ENCODE measurements at regions not wholly inside any gene's neighbourhood (a gene's known extent, or its start where the extent isn't known, plus 50 kb on each side); places are given as distances from the start of the nearest gene placed in this dataset.

- no peaks in the 10 kb centered on the region for H3K9me3 Mint-ChIP-seq
- no peaks in the 10 kb centered on the region for H3K36me3 Mint-ChIP-seq
- no peak for TF ChIP-seq CTCF (conservative IDR thresholded peaks at IDR 0.05)
- H3K4me3 Mint-ChIP-seq, result no peak overlapping the region
- H3K4me1 Mint-ChIP-seq (ENCODE audit: unreplicated experiment), result no peaks in the 10 kb centered on the region
- H3K27me3 Mint-ChIP-seq, result peaks cover 29% of the 10 kb centered on the region
- DNase-seq (ENCODE audit: extremely low spot score, unreplicated experiment), result no peak
- no peak overlapping the region for H3K27ac Mint-ChIP-seq
These were observed 271.2 kb downstream of the CBLN1 start for GRCh38 chr16:49010396-49010795.

GRCh38 chr16:49009204-49009603 lies 272.4 kb downstream of the CBLN1 start:
- H3K36me3 Mint-ChIP-seq, result no peaks in the 10 kb centered on the region
- H3K27me3 Mint-ChIP-seq, result peaks cover 28% of the 10 kb centered on the region
- no peak for DNase-seq (ENCODE audit: extremely low spot score, unreplicated experiment)
- H3K4me1 Mint-ChIP-seq (ENCODE audit: unreplicated experiment), result no peaks in the 10 kb centered on the region
- H3K4me3 Mint-ChIP-seq, result no peak overlapping the region
- no peak for TF ChIP-seq CTCF (conservative IDR thresholded peaks at IDR 0.05)
- H3K27ac Mint-ChIP-seq, result no peak overlapping the region
- no peaks in the 10 kb centered on the region for H3K9me3 Mint-ChIP-seq

GRCh38 chr16:49003992-49004391 lies 277.6 kb downstream of the CBLN1 start:
- peaks cover 16% of the 10 kb centered on the region for H3K27me3 Mint-ChIP-seq
- H3K27ac Mint-ChIP-seq, result no peak overlapping the region
- no peak for TF ChIP-seq CTCF (conservative IDR thresholded peaks at IDR 0.05)
- no peaks in the 10 kb centered on the region for H3K9me3 Mint-ChIP-seq
- H3K36me3 Mint-ChIP-seq, result no peaks in the 10 kb centered on the region
- DNase-seq (ENCODE audit: extremely low spot score, unreplicated experiment), result no peak
- no peak overlapping the region for H3K4me3 Mint-ChIP-seq
- peaks cover 13% of the 10 kb centered on the region for H3K4me1 Mint-ChIP-seq (ENCODE audit: unreplicated experiment)

GRCh38 chr16:49003022-49003421 lies 278.6 kb downstream of the CBLN1 start:
- no peak for TF ChIP-seq CTCF (conservative IDR thresholded peaks at IDR 0.05)
- no peak for DNase-seq (ENCODE audit: extremely low spot score, unreplicated experiment)
- Mint-ChIP-seq H3K9me3 (no peaks in the 10 kb centered on the region), H3K4me3 (no peak overlapping the region), H3K4me1 (ENCODE audit: unreplicated experiment) (peaks cover 16% of the 10 kb centered on the region), H3K27ac (no peak overlapping the region), H3K36me3 (no peaks in the 10 kb centered on the region), H3K27me3 (peaks cover 19% of the 10 kb centered on the region)

- no peak overlapping the region for H3K4me3 Mint-ChIP-seq
- H3K27ac Mint-ChIP-seq, result no peak overlapping the region
- H3K27me3 Mint-ChIP-seq, result peaks cover 19% of the 10 kb centered on the region
- DNase-seq (ENCODE audit: extremely low spot score, unreplicated experiment), result no peak
- H3K36me3 Mint-ChIP-seq, result no peaks in the 10 kb centered on the region
- TF ChIP-seq CTCF (conservative IDR thresholded peaks at IDR 0.05), result peak; percentile 80
- H3K9me3 Mint-ChIP-seq, result no peaks in the 10 kb centered on the region
- H3K4me1 Mint-ChIP-seq (ENCODE audit: unreplicated experiment), result peaks cover 16% of the 10 kb centered on the region
These were observed 281.0 kb downstream of the CBLN1 start for GRCh38 chr16:49000594-49000993.

GRCh38 chr16:48999508-48999907 lies 282.1 kb downstream of the CBLN1 start:
- DNase-seq (ENCODE audit: extremely low spot score, unreplicated experiment), result peak; percentile 32
- H3K4me1 Mint-ChIP-seq (ENCODE audit: unreplicated experiment), result peaks cover 16% of the 10 kb centered on the region
- no peak for TF ChIP-seq CTCF (conservative IDR thresholded peaks at IDR 0.05)
- H3K27me3 Mint-ChIP-seq, result peaks cover 17% of the 10 kb centered on the region
- H3K36me3 Mint-ChIP-seq, result no peaks in the 10 kb centered on the region
- no peak overlapping the region for H3K4me3 Mint-ChIP-seq
- H3K9me3 Mint-ChIP-seq, result no peaks in the 10 kb centered on the region
- H3K27ac Mint-ChIP-seq, result no peak overlapping the region

Measured in type B pancreatic cell (in vitro differentiated cells).